Endothelial cell of umbilical vein (primary cell): ENCODE measurements at regions not wholly inside any gene's neighbourhood (a gene's known extent, or its start where the extent isn't known, plus 50 kb on each side); places are given as distances from the start of the nearest gene placed in this dataset.

Experiments
- BruUV-seq: library from RNA; stranded (reverse); fragments of 400-500 nt; replicated peaks from 2 replicates; lab custom pipeline; 2021; lab: Mats Ljungman, UMichigan
- CTCF ChIA-PET: fragments of 300-600, 350-600 bp; sonication (Branson Sonifier 250); formaldehyde crosslinking; loops from one replicate; lab custom pipeline; 2021; ENCODE audit warnings: antibody characterized with exemption, inconsistent platforms; lab: Charles Lee
- POLR2A ChIA-PET: fragments of 300-600, 350-600 bp; sonication (Branson Sonifier 250); formaldehyde crosslinking; loops from one replicate; lab custom pipeline; 2021; ENCODE audit warnings: antibody characterized with exemption, inconsistent platforms; lab: Charles Lee
- DNase-seq: peaks from one replicate; pipeline ENCODE4 v3.0.0-alpha.2; 2011; ENCODE audit warnings: low read depth, low spot score
- FAIRE-seq: peaks from 2 replicates; lab custom pipeline; 2011; peaks lifted over from hg19 to GRCh38; lab: Jason Lieb, UNC
- H2AFZ ChIP-seq: 2 replicates; pipeline ENCODE4 v1.6.0; 2012; ENCODE audit warnings: low read depth, low read length, control low read depth, inconsistent platforms
- H3K27ac ChIP-seq: 2 replicates; pipeline ENCODE4 v1.5.1; 2011; ENCODE audit warnings: low read depth, mild to moderate bottlenecking, control low read depth, low read length, moderate library complexity; ENCODE audit not compliant: insufficient read depth
- H3K27me3 ChIP-seq, 2 experiments: 2 replicates each; pipeline versions ENCODE4 v1.6.0 to v1.6.1; 2011; ENCODE audit warnings: low read length in 2 of 2, mixed read lengths in 1 of 2; ENCODE audit not compliant: control insufficient read depth in 2 of 2, insufficient read depth in 2 of 2
- H3K36me3 ChIP-seq, 2 experiments: 2 replicates in 1 of 2; 3 replicates in 1 of 2; pipeline ENCODE4 v1.5.1; 2011; ENCODE audit warnings: low read length in 2 of 2, mild to moderate bottlenecking in 1 of 2, moderate library complexity in 1 of 2; ENCODE audit not compliant: control insufficient read depth in 2 of 2, insufficient read depth in 2 of 2; ENCODE audit errors: extremely low read depth in 1 of 2
- H3K4me1 ChIP-seq: 3 replicates; pipeline ENCODE4 v1.5.1; 2011; ENCODE audit warnings: mild to moderate bottlenecking, low read length; ENCODE audit not compliant: control insufficient read depth, insufficient read depth; ENCODE audit errors: extremely low read depth
- H3K4me2 ChIP-seq: 2 replicates; pipeline ENCODE4 v1.6.1; 2011; ENCODE audit warnings: low read length, control low read depth, mixed read lengths; ENCODE audit not compliant: insufficient read depth
- H3K4me3 ChIP-seq, 3 experiments: fragments of 200-600 bp in 1 of 3; sonication (generic), shearing (Covaris generic) in 1 of 3; replicated peaks in 1 of 3; 2 replicates each; pipeline ENCODE4 v1.5.1; 2011 to 2016; ENCODE audit warnings: control low read depth in 3 of 3, low read length in 3 of 3, mild to moderate bottlenecking in 2 of 3, inconsistent platforms in 1 of 3, low read depth in 1 of 3, moderate library complexity in 1 of 3; ENCODE audit not compliant: insufficient read depth in 1 of 3
- H3K79me2 ChIP-seq: 2 replicates; pipeline ENCODE4 v1.6.0; 2012; ENCODE audit warnings: low read length, inconsistent platforms; ENCODE audit not compliant: control insufficient read depth, insufficient read depth
- H3K9ac ChIP-seq: replicated peaks from 2 replicates; pipeline ENCODE3; 2011; ENCODE audit warnings: low read length, control low read depth; ENCODE audit not compliant: insufficient read depth; ENCODE audit errors: extremely low read depth
- H3K9me1 ChIP-seq: replicated peaks from 3 replicates; pipeline ENCODE4 v1.6.0; 2011; ENCODE audit warnings: mild to moderate bottlenecking, low read length; ENCODE audit not compliant: control insufficient read depth, insufficient read depth; ENCODE audit errors: extremely low read depth
- H3K9me3 ChIP-seq: replicated peaks from 2 replicates; pipeline ENCODE4 v1.5.1; 2012; ENCODE audit warnings: low read length, inconsistent platforms; ENCODE audit not compliant: control insufficient read depth, insufficient read depth
- H4K20me1 ChIP-seq: replicated peaks from 2 replicates; pipeline ENCODE3; 2011; ENCODE audit warnings: mild to moderate bottlenecking, low read length; ENCODE audit not compliant: control insufficient read depth, insufficient read depth; ENCODE audit errors: extremely low read depth
- CTCF ChIP-seq, 2 donors: IDR thresholded peaks; 1 replicate in 1 of 2; 2 replicates in 1 of 2; pipeline ENCODE4 v1.5.1; 2011; ENCODE audit warnings: low read length in 2 of 2, mild to moderate bottlenecking in 2 of 2, moderate library complexity in 2 of 2, control low read depth in 1 of 2, inconsistent platforms in 1 of 2, low read depth in 1 of 2; ENCODE audit not compliant: insufficient read depth in 1 of 2; ENCODE audit errors: extremely low read depth in 1 of 2
- EZH2 ChIP-seq: IDR thresholded peaks from 2 replicates; pipeline ENCODE4 v1.6.1; 2012; ENCODE audit warnings: borderline replicate concordance, low read depth, mild to moderate bottlenecking, moderate library complexity, low read length, inconsistent platforms; ENCODE audit not compliant: severe bottlenecking
- FOS ChIP-seq: IDR thresholded peaks from 2 replicates; pipeline ENCODE4 v1.6.1; 2011; ENCODE audit warnings: mild to moderate bottlenecking, low read length, moderate library complexity, borderline replicate concordance; ENCODE audit not compliant: insufficient read depth
- GATA2 ChIP-seq: IDR thresholded peaks from 2 replicates; pipeline ENCODE4 v1.7.0; 2011; ENCODE audit warnings: low read depth, mild to moderate bottlenecking, moderate library complexity, mixed read lengths, low read length; ENCODE audit not compliant: insufficient read length, insufficient read depth
- JUN ChIP-seq: IDR thresholded peaks from 2 replicates; pipeline ENCODE4 v1.6.1; 2011; ENCODE audit warnings: borderline replicate concordance, low read depth; ENCODE audit not compliant: insufficient read length, insufficient read depth
- MAX ChIP-seq: IDR thresholded peaks from 2 replicates; pipeline ENCODE4 v1.6.1; 2011; ENCODE audit not compliant: insufficient read depth, insufficient read length
- MYC ChIP-seq: IDR thresholded peaks from one replicate; pipeline ENCODE4 v1.6.1; 2011; ENCODE audit warnings: mild to moderate bottlenecking, low read depth, low read length
- POLR2A ChIP-seq: IDR thresholded peaks from 2 replicates; pipeline ENCODE4 v1.6.1; 2012; ENCODE audit warnings: low read depth, mild to moderate bottlenecking, control low read depth, low read length
- POLR2AphosphoS5 ChIP-seq: IDR thresholded peaks from 2 replicates; pipeline ENCODE4 v1.6.1; 2012; ENCODE audit warnings: low read depth, mild to moderate bottlenecking, control low read depth, low read length, moderate library complexity; ENCODE audit not compliant: insufficient read depth
- dilution Hi-C: fragments of 300-500 bp; cut with MboI; formaldehyde crosslinking; loops from one replicate; pipeline ENCODE4 v1.15.0; 2019; ENCODE audit warnings: low sequenced_read_pairs; ENCODE audit not compliant: extremely low pct_ligation_motif_present
- intact Hi-C: fragments of 100-400 bp; cut with micrococcal nuclease; formaldehyde crosslinking; loops from one replicate; pipeline ENCODE4 v1.10.0; 2022

DNA sequence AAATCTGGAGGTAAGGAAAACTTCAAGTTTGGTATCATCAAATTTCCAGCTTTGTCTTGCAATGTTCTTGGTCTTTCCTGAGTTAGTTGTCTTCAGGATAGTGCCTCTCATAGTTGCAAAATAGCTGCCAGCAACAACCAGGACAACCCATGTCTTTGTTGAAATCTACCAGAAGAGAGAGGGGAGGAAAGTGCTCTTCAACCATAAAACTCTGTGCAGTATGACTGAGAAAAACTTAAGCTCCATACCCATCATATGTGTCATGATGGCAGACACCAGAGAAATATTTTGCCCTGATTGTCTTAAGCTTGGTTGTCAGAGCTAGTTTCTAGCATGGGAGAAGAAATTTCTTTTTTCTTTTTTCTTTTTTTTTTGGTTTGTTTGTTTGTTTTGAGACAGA, 103.3 kb downstream of the SPRY2 start:
- Histone ChIP-seq H3K4me1 (peaks cover 18% of the 10 kb centered on the region), H4K20me1 (no peaks in the 10 kb centered on the region), H2AFZ (no peak overlapping the region), H3K9me1 (no peaks in the 10 kb centered on the region), H3K9ac (no peak overlapping the region), H3K36me3 (no peaks in the 10 kb centered on the region), H3K4me2 (no peak overlapping the region), H3K79me2 (no peaks in the 10 kb centered on the region), H3K4me3 (no peak overlapping the region), H3K27me3 (no peaks in the 10 kb centered on the region), H3K9me3 (no peaks in the 10 kb centered on the region), H3K27ac (no peak overlapping the region)
- CTCF ChIA-PET = interaction anchor here (1.0 to 1.7 kb wide), 2 partner anchors 19 to 558 kb away, joined by 3 read pairs; no protein-coding TSS in a partner anchor
- FAIRE-seq = no peak
- no peak for TF ChIP-seq POLR2AphosphoS5
- no peak for TF ChIP-seq JUN
- no peak for TF ChIP-seq EZH2
- no peak for TF ChIP-seq FOS
- no peak for TF ChIP-seq POLR2A
- TF ChIP-seq CTCF (IDR thresholded peaks at IDR 0.05; ENCODE audit: extremely low read depth in 1 of 2, insufficient read depth in 1 of 2, low read depth in 1 of 2, low read length in 2 of 2) = no peak
- TF ChIP-seq GATA2 = no peak
- no peak for TF ChIP-seq MYC
- TF ChIP-seq MAX = no peak
- intact Hi-C loops (loop anchor here (5.0 kb wide), 2 partner anchors 190 to 460 kb away; no protein-coding TSS in a partner anchor), dilution Hi-C loops (no loop called here)
- POLR2A ChIA-PET = interaction anchor here (0.6 to 0.7 kb wide), 3 partner anchors 8 to 21 kb away, joined by 3 to 5 read pairs (median 3); no protein-coding TSS in a partner anchor
- BruUV-seq = no TSS peak
- no peak for DNase-seq
